Hematopoietic multipotent progenitor cell (in vitro differentiated cells): ENCODE measurements at regions not wholly inside any gene's neighbourhood (a gene's known extent, or its start where the extent isn't known, plus 50 kb on each side); places are given as distances from the start of the nearest gene placed in this dataset.

Experiments used
- DNase-seq, 3 donors: peaks; one replicate each; pipeline ENCODE4 v3.0.0-alpha.2; 2011 to 2015; ENCODE audit warnings: low read depth in 2 of 3, low spot score in 2 of 3

DNA sequence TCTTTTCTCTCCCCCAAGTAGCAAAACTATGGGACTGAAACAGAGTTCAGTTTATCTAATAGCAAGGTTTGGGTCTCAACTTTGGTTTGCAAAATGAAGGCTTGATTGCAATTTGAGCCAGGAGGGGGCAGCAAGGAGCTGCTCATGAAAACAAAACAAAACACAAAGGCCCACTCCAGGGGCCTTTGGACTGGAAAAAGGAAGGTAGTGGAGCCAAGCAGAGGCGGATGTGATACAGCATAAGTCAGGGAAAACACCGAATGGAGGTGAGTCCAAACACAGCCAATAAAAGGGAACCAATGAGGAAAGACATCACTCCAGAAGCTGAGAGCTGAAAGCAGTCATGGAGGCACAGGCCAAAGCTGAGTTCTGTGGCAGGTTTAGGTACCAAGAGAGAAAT is 799.7 kb upstream of the ACVR2A start:
- peak in 2 of 3 donors; percentile 38 to 58 for DNase-seq

DNA sequence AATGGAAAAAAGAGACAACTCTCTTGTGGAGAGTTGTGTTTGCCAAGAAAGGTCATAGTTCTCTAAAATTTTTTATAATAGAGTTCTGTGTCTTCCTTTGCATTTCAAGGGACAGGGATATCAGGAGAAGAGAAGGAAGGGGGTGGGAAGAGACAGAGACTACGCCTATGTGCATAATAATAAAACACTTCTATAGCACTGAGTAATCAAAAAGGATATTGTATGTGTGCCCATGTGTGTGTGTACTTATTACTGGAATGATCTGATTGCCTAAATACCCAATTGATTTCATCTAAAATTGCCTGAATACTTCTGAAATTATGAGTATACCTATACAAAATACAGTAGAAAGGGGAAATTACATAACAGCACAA is 803.7 kb upstream of the ACVR2A start:
- DNase-seq, result no peak

DNA sequence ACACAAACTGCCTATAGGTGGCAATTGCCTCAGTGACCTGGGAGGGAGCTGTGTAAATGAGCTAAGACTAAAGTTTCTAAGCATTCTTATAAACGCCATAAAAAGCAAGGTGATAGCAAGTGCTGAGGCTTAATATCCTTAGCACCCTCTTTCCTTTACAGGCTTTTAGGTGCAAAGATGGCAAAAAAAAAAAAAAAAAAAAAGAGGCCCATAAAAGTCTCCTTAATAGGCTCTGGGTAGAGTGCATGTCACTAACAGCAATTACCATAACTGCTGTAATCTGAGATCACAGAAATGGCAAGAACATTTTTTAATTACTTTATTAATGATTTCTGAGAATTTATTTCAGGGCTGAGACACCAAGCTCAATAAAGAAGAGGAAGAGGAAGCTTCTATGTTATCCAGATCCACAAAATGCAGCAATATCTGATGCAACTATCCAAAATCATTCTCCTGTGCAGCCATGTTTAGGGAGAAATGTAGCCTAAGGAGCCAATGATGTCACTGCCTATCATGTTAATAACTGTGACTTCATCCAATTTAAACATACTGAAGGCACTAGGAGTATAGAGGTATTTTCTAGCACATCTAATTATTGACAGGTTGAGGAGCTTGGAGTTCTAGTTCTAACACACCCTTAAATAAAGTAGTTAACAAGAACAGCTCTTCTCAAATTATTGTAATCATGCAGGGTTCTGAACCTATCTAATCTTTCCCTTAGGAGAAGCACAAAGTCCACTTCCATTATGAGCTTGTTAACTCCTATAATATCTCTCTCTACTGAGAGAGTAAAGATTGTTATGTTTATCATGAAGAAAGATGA is 804.3 kb upstream of the ACVR2A start:
- DNase-seq, result no peak

DNA sequence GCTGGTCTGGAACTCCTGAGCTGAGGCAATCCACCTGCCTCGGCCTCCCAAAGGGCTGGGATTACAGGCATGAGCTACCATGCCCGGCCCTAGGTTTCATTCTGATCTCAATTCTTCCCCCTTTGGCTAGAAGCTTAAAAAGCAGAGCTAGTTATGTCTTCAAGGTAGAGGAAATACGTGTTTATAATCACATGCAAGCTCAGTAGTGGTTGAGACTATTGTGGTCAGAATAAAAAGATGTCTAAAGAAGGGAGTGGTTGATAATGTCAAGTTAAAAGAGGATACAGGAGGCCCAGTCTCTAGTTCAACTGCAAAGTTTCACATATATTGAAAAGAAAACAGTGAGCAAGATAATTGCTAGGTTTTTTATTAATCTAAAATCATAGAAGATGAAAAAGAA is 807.8 kb upstream of the ACVR2A start:
- DNase-seq, result no peak

DNA sequence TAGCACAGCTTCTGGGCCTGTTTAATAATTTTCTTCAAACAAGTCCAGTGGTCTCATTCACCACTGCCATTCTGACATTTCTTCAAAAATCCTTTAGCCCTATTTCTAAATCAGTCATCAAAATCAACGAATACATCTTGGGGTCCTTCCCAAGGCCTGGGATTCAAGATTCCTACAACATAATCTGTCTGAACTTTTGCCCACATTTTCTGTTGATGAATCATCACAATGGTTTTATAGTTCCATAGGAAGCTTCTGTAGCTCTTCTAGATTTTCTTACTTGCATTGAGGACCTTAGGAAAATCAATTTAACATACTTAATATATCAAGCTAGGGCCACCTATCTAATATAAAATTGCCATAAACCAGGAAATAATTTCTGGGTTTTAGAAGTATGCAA is 811.8 kb upstream of the ACVR2A start:
- no peak for DNase-seq

DNA sequence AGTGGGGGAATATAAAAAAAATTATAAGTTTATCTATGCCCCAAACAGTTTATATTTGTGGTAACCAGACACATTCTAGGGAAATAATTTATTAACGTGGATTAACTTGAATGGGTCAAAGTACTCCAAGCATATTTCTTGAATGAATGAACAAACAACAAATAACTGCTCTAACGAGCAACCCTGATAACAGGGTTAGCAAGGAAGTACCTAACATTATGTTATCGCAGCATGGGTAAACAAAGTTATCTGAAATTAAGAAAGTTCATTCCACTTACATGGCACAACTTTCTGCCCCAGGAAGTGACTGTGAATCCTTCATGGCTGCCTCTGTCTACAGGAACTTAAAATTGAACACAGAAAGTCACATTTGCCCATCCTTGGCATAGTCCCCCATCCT is 812.9 kb upstream of the ACVR2A start:
- DNase-seq, result no peak

DNA sequence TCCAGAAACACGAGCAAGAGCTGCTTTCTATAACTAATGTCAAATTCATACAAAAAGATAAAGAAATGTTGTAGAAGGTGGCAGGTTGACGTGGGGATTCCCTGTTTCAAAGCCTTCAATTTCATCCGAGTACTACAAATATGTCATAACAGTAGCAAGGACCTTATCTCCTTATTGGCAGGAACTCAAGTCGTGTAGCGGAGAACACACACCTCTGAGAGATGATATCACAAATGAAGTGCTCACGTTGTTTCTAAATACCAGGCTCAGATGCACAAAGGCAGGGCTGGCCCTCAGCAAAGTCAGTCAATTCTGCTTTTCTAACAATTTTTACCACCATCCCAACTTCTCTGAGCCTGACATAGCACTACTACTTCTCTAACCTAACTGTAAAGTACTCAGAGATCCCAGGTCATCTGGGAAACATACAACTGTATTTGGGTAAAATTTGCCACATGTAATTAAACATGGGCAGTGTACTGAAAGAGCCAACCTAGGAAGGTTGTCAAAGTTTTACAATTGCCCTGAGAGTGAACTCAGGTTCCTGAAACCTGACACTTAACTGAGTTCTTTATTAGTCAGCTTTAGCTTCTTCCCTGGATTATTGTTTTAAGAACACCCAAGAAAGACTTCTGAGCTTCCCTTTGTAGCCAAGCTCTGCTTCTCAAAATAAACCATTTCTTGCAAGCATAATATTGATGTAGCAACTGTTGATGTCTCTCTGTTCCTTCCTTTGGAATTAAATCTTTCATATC is 813.7 kb upstream of the ACVR2A start:
- no peak for DNase-seq

DNA sequence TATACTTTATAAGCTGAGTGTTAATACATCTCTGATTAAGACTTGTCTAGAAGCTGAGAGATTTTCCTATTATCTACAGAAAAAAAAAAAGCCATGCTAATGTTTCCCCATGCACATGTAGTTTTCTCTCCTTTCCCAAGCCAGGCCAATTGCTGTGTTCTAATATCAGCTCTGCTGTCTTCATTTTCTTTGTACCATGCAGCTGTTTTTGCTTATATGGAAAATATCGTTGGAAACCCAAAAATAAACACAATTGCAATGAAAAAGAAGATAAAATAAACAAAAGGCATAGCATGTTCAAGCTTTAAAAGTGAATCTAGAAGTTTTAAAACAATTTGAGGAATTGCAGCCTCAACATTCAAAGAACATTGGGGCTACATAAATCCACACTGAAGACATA is 817.4 kb upstream of the ACVR2A start:
- DNase-seq, result no peak

DNA sequence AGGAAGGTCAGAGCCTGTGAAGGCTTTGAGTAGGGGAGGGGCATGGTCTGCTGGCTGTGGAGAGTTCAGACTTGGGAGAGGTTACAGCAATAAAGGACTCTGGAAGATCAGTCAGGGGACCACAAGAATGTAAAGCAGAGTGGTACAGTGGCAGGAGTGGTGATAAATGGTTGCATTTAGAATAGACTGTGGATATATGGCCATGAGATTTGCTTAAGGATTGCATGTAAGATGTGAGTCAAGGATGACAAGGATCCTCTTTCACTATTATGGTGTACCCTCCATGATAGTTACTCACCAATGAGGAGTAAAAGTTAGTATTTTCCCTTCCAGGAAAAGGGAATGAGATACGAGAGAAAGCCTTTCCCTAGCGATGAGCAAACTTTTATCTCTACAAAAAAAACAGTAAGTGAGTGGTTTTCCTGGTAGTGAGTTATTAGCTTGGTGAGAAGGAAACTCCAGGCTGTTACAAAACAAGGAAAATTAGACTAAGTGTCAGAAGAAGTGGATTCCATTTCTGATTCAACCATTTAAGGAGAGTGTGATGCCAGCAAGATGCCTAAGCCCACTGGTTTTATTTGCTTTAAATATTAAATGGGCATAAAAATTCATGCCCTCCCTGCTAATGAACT is 818.0 kb upstream of the ACVR2A start:
- no peak for DNase-seq

DNA sequence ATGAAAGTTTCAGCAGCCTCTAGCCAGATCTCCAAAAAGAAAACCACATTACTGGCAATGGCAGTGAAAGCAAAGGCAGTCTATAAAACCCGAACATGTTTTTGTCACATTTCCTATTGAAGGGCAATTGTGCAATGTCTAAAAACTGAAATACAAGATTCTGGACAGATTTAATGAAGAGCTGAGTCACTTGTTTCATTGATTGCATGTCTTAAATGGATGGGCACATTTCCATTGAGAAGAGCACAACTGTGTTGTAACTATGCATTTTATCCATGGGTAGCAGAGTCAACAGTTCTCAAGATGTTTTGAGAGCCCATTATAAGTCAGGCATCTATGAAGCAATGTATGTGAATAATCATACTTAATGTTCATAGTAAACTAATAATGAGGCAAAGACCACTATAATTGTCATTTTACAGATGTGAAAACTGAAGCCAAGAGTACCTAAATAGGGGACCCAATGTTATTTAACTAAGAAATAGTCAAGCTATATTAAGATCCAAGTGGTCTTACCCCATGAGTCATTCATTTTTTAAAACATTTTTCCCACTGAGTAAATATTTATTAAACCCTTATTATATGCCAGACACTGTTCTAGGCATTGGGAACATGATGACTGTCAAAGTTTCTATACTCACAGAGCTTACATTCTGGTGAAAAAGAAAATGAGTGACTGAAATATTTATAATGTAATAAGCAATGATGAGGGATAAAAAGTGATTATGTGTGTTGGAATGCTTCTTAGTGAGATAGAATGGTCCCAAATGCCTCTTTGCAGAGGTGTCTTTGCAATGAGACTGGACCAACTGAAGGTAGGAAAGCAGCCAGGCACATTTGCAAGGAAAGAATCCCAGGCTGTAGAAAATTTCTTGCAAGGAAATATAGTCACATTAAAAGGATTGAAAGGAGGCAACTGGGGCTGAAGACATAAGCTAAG is 818.9 kb upstream of the ACVR2A start:
- DNase-seq, result no peak

DNA sequence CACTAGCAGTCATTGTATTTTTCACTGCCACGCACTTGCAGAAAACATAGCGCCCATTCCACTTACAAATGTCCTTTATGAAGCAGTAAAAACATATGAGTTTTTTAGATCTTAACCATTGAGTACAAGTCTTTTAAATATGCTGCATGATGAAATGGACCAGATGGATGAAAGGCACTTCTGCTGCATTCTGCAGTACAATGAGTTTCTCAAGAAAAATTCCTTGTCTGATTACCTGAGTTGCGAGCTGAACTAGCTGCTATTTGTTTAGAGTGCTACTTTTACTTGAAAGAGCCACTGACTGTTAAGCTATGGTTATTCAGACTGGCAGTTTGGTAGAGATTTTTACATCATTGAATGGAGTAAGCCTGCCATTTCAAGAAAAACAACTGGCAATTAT is 825.5 kb upstream of the ACVR2A start:
- no peak for DNase-seq

DNA sequence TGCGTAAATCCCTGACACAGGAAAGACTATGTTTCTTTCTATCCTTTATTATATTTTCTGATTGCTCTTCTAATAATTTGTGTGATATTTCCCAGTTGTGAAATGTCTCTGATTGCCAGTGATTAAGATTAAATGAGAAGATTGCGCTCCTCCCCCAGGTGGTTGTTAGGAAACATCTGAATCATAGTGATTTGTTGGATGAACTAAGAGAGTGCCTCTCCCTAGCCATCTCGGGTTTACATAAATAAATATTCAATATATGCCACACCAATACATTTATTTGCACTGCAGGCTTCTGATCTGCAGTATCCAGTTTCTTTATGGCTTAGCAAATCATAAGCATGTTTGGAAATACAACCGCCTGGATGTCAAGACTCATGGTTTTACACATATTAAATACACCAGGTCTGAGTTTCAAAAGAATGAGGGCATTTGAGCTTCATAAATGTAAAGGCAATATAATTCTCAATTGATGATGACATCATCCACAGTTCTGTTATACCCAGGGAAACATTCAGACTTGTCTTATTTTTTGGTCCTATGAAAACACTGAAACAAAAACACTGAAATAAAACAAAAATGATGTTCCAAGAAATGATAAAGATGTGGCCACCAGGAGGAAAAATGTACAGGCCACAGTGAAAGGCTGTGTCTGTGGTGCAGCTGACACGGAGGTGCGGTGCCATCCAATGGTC is 826.7 kb upstream of the ACVR2A start:
- DNase-seq, result no peak

DNA sequence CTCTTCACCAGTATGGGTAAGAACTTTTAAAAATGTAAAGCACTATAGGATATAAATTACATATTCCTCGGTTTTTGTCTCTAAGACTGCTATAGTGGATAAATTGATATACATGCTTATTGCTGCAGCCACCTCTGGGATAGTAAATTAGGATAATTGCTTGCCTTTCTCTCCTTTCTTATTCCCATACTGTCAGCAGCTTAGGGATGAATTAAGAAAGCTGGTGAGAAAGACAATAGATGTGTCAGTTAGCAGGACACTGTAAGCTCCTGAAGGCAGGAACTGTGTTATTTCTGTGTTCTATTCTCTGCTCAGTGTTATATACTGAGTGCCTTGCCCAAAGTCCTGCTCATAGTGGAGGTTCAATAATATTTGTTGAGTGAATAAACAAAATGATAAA is 828.6 kb upstream of the ACVR2A start:
- no peak for DNase-seq

DNA sequence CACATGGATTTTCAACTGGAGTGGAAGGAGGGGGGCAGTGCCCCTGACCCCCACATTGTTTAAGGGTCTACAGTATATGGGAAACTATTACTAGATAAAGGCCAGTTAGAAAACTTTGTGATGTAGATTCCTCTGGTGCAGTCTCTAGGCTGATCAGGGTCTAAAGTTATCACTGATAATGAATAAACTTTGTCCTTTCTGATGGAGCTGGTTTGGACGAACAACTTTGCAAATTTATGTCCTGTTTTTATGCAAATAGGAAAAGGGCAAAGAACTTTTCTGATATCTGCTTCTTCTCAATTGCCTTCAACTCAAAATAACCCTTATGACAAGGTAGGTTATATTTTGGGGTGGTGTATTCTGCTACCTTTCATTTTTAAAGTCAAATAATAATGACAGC is 829.2 kb upstream of the ACVR2A start:
- no peak for DNase-seq

DNA sequence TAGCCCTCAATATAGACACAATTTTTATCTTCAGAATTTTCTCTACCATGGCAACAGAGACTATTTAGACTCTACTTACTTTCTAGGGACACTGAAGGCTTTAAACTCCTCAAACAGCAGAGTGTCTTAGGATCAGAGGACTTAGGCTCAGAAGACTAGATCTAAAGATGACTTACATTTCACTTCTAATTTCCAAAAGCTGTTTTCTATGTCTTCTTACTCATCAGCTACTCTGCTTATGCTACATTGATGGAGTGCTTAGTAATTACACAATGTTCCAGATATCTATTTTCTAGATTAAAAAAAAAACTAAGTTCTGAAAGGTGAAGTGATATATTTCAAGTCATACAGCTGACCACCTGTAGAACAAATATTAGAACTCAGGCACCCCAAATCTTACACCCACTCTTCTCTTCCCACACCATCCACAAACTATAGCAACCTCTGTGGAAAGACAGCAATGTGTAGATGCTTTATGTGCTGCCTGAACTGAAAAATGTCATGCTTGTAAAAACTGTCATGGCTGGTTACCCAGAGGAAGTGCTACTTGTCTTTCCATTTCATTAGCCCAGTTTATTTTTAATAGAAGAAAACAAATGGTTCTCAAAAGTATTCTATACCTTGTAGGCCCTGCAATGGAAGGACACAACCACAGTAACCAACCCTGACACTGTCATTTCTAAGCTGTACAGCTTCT is 831.0 kb upstream of the ACVR2A start:
- no peak for DNase-seq

DNA sequence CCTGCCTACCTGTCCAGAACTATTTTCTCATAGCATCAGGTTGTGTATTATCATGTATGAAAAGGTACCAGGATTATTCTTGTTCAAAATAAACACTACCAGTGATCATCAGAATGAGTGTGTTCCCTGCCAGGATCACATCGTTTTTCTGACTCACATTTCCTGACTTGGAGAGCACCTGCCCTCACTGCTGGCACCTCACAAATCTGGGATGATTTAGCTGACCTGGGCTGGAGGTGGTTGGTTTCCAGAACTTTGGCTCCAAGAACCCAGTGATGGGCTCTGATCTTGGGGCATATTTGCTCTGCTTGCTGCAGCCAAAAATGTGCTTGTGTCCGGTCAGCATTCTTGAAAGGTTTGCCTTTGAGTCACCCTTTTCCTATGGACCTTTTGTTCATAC is 836.3 kb upstream of the ACVR2A start:
- DNase-seq, result no peak

DNA sequence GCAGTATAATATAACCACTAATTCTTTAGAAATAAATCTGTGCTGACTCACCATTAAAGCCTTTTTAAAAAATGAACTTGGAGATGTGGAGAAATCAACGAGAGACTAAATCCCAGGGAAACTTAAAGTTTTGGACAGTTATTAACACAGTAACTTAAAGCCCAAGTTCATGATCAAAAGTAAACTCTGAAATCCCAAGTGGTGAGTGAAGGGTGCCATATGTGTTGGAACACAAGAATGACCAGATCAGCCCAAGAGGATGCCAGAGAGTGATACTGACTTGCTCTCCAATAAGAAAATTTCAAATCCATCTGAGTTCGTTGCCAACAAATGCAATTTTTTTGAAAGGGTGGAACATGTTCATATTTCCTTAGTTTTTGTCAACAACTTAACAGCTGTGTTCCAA is 838.1 kb upstream of the ACVR2A start:
- no peak for DNase-seq

DNA sequence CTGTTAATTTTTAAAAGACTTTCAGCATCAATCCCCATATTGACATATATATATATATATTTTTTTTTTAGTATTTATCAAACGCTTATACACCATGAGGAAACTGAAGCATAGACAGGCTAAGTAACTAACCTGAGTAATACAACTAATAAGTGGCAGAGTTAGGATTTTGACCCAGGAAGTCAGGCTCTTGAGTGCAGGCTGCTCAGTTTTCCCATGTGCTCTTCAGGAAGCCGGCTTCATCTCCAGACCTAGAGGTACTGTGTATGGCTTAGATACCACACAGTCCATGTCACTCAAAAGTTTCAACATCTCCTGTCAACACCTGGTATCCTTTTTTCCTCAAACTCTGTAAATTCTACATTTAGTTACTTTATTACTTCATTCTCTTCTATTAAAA is 841.7 kb upstream of the ACVR2A start:
- no peak for DNase-seq

DNA sequence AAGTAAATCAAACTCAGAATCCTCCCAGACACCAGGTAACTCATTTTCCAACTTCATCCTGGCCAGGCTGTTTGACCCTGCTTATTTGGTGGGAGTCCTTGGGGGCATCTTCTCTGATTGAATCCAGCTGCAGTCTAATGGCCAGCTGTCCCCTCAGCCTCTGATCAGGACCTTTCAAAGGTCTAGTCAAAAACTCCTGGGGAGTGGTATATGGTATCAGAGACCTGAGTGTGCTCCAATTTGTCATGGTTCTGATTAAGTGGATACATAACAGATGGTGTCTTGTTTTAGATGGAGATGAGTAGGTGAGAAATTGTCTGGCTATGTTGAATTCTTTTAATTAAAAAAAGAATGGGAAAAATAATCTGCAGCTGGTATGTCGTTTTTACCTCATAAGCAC is 842.6 kb upstream of the ACVR2A start:
- no peak for DNase-seq

DNA sequence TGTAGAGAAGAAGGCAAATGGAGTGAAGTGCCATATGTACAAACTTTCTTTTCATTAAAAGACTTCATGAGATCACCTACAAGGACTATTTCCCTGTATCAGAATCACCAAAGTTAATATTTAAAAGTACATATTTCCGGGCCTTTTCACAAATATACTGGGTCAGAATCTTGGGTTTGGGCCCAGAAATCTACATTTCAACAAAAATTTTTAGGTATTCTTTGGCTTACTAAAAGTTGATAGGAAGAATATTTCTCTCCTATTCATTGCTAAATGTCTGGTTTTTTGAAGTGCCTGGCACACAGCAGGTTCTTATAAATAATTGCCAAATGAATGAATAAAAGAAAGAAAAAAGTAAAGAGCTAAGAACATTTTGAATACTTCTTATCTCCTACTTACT is 843.8 kb upstream of the ACVR2A start:
- no peak for DNase-seq
